ENCODE measurements at regions not wholly inside any gene's neighbourhood (a gene's known extent, or its start where the extent isn't known, plus 50 kb on each side); places are given as distances from the start of the nearest gene placed in this dataset.

GRCh38 chr4:148770377-148770776, 328.2 kb upstream of the NR3C2 start:
- no peak for FAIRE-seq
- no peak for TF ChIP-seq CTCF (IDR thresholded peaks at IDR 0.05; ENCODE audit: insufficient read depth, missing control alignments)
- no peak for DNase-seq (ENCODE audit: insufficient read length, low spot score)

- no peak for FAIRE-seq
- no peak for DNase-seq (ENCODE audit: insufficient read length, low spot score)
- no peak for TF ChIP-seq CTCF (IDR thresholded peaks at IDR 0.05; ENCODE audit: insufficient read depth, missing control alignments)
These were observed 322.5 kb upstream of the NR3C2 start for GRCh38 chr4:148764720-148765119.

GRCh38 chr4:148757171-148757570, 315.0 kb upstream of the NR3C2 start:
- no peak for TF ChIP-seq CTCF (IDR thresholded peaks at IDR 0.05; ENCODE audit: insufficient read depth, missing control alignments)
- DNase-seq (ENCODE audit: insufficient read length, low spot score) (no peak), FAIRE-seq (no peak)

- DNase-seq (ENCODE audit: insufficient read length, low spot score): no peak
- TF ChIP-seq CTCF (IDR thresholded peaks at IDR 0.05; ENCODE audit: insufficient read depth, missing control alignments): no peak
- FAIRE-seq: no peak
These were observed 307.2 kb upstream of the NR3C2 start for GRCh38 chr4:148749403-148749802.

GRCh38 chr4:148747721-148748268, 305.6 kb upstream of the NR3C2 start:
- DNase-seq (ENCODE audit: insufficient read length, low spot score) (no peak), FAIRE-seq (no peak)
- TF ChIP-seq CTCF (IDR thresholded peaks at IDR 0.05; ENCODE audit: insufficient read depth, missing control alignments): no peak

GRCh38 chr4:148740701-148741100, 298.5 kb upstream of the NR3C2 start:
- DNase-seq (ENCODE audit: insufficient read length, low spot score): no peak
- no peak for TF ChIP-seq CTCF (IDR thresholded peaks at IDR 0.05; ENCODE audit: insufficient read depth, missing control alignments)
- FAIRE-seq: no peak

- FAIRE-seq (no peak), DNase-seq (ENCODE audit: insufficient read length, low spot score) (no peak)
- no peak for TF ChIP-seq CTCF (IDR thresholded peaks at IDR 0.05; ENCODE audit: insufficient read depth, missing control alignments)
These were observed 295.0 kb upstream of the NR3C2 start for GRCh38 chr4:148737061-148737770.
